ENCODE measurements at regions not wholly inside any gene's neighbourhood (a gene's known extent, or its start where the extent isn't known, plus 50 kb on each side); places are given as distances from the start of the nearest gene placed in this dataset.
A peak's percentile ranks its signal among the peaks of the same experiment; 100 is the strongest.

DNA sequence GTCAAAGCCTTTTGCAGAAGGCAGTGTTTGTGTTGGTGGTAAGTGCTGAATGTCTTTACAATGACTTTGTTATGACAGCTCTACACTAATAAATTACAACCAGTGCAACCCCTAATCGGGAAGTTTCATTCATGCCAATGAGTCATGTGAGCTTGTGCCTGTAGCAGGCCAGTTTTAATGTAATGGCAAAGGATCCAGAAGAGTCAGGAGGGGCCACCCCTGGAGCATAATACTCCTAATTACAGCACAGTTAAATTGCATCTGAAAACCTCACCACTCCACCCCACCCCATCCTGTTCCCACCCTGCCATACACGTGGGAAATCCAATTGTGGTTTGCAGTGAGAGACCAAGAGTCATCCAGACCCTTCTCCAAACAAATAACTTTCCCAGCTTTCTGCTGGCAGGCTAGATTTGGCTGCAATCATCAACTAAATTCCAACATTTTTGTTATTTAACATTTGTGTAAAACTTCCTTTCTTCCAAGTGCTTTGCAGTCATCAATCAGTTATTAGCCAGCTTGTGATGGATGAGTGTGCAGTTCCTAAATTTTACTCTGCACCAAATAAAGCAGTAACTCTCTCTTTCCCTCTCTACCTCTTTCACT lies 277.3 kb upstream of the FAT3 start:
- DNase-seq: no peak

DNA sequence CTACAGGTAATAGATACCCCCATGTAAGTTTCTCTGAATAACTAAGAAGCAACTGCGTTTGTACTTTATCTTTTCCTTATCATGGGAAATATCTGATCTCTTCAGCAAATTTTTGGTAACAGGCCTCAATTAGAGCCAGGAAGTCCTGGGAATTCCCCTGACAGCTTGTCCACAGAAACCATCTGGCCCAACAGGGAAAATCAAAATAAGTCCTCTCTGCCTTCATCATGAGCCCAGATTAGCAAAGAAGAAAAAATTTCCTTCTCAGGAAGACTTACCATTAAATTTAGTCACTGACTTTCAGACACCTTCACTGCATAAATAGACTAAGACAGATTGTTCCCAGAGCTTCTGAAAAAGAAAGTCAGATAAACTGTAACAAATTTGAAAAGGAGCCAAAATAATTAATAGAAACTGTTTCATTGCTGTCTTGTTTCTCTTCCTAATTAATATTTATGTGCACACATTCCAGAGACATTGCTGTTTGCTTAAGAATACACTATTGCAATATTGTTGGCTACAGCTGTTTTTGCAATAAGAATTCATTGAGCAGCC lies 278.1 kb upstream of the FAT3 start:
- no peak for DNase-seq

DNA sequence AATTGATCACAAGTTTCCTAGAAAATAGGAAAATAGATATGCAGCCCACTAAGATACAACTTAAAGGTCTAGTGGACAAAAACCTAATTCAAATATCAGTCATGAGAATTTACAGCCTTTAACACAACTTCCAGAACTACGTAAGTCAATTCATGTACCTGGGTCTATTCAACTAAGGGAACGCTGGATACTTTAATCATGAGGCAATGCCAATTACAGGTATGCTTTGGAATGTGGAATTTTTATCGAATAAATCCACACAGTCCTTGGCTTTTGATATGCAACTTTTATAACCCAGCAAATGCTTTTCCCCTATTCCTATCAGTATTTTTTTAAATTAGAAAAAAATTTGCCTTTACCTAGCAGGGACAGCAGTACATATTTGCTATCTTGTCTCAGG lies 289.5 kb upstream of the FAT3 start:
- no peak for DNase-seq

DNA sequence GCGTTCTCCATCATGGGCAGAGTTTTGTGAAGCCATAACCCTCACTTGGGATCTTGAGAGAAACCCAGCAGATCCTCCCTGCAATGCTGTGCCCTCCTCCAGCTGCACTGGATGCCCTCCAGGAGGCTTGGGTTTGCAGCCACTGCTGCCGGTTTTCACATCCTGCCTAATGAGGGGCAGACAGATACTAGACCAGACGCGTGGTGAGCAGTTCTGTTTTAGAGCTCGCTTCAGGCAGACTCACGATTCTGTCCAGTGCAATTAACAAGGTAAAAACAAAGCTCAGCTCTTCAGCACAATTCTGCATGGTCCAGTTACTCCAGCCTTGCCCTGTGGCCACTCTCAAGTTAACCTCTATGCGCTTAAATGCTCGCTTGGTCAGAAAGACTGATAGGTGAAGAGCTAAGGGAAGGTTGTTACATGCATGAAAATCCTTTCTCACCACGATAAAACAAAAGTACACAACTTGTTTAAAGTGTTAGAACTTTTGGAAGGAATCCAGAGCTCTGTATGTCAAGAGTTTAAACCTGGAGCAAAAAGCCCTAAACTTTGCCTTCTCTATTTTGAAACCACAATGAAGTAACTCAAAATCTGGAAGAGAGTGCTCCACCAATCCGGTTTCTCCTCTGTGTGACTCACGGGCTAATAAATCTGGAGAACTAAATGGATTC lies 292.3 kb upstream of the FAT3 start:
- DNase-seq: no peak

DNA sequence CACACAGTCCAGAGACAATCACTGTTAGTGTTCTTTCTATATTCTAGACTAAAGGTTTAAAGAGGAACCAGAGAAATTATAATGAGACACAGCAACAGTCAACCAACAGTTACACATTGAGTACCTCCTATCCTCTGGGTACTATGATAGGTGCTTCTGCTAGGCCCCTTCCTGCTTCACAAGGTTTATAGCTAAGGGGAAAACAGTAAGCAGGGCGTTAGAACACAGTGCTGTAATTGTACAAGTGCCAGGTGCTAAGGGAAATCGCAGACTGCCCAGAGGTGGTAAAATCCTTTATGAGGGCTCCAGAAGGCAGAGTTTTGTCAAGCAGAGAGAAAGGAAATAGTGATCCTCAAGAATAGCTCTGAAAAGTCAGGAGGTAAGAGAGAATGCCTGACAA lies 297.2 kb upstream of the FAT3 start:
- DNase-seq: no peak

DNA sequence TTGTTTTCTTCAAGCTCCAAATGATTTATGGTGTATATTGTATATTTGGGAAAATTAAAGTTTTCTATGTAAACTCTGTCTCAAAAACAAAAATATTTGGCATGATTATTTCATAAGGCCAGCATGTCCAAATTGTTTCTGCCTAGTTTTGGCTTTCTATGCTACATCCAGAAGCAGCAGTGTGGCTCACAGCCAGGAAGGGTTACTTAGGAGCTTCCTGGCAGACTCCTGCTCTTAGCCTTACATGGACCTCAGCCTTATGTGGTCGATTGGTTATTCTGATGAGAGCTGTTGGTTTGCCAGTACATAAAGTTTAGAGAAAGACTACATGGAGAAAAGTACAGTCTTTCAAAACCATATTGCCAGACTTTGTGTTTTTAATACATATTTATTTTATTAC lies 297.7 kb upstream of the FAT3 start:
- no peak for DNase-seq

DNA sequence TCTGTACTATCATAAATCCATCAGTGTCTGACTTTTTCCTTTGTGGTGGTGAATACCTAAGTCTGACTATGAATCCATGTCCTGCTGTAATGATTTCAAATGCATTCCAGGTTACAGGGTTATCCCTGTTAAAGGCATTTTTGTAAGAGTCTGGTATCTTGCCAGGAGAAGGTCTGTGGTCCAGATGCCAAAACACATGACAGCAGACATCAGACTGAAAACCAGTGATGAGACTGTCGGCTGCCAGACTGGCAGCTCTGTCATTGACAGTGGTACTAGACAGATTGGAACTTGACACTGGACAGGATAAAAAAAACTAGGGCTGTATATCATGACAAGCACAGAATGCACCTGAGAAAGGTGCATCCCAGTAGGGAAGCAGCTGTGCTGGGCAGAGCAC lies 301.8 kb upstream of the FAT3 start:
- DNase-seq: no peak

DNA sequence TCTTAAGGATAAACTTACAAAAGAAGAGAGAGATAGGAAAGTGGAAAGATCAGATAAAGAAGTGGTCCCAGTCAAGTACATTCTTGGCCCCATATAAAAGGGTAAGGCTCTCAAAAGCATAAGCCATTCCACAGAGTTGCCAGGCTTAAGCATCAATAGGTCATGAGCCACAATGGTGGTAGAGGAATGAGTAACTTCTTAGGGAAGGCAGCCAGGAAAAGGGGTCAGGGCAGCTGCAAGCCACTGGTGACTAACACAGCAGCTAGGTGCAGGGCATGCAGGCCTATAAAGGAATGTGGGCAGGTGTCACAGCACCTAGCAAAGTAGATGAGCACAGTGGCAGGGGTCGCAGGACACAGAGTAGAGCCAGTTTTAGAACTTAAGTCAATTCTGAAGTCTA lies 302.6 kb upstream of the FAT3 start:
- no peak for DNase-seq

DNA sequence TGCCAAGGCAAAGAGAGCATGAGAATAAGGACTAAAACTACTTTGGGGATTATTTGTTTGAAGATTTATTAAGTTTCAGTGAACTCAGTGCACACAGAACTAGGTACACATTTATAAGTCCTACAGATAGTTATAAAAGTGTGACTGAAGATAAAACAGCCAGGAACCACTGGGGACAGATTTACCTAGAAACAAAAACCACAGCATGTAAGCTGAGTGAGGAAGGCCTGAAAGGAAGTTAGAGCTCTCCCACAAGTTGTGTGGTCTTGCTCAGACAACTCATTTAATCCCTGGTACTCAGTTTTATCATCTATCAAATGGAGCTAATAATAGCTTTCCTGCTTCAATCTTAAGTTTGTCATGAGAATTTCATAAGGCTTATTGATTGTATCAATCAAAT lies 311.2 kb upstream of the FAT3 start:
- no peak for DNase-seq

DNA sequence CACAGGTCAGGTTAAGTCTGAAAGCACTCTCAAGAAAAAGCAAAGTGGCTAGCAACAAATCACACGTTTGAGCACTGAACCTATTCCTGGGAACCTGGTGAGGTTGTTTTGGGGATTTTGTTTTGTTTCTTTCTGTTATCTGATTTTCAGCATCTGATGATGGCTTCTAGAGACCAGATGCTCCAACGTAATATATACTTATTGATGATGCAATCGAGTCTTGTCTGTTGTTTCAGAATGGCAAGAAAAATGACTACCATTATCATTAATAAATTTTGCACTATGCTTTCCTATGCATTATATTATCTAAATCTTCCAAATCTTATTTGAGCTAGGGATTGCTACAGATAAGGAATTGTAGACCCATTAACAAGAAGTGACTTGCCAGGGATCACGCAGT lies 312.3 kb upstream of the FAT3 start:
- DNase-seq: no peak

DNA sequence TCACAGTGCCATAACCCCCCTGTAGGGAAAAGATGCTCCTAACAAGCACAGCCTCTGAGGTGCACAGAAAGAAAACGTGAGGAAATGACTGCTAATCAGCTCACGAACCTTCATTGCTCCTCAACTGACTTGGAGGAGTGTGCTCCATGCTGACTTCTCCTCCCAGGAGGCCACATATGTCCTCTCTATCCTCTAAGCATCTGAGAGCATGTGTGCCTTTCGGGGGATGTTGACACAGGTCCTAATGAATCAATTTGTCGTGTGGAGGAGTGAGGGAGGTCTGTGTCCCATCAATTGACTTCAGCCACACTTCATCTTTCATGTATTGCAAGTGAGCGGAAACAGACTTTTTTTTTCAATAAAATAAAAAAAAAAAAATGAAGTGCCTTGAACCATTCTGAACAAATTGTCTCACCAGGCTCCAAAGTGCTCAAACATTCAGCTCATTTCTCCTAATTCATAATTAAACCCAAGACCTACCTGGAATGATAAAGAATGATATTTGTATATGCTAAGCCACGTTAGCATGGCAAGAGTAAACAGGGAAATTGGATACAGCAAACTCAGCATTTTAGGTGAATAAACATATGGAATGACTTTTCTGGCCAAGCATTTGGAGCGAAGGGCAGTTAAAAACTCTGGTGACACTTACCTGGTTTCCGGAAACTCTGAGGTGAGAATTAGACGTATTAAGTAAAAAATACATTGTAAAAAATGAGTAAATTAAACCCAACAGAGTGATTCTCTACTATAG lies 317.6 kb upstream of the FAT3 start:
- peak; percentile 20 for DNase-seq

DNA sequence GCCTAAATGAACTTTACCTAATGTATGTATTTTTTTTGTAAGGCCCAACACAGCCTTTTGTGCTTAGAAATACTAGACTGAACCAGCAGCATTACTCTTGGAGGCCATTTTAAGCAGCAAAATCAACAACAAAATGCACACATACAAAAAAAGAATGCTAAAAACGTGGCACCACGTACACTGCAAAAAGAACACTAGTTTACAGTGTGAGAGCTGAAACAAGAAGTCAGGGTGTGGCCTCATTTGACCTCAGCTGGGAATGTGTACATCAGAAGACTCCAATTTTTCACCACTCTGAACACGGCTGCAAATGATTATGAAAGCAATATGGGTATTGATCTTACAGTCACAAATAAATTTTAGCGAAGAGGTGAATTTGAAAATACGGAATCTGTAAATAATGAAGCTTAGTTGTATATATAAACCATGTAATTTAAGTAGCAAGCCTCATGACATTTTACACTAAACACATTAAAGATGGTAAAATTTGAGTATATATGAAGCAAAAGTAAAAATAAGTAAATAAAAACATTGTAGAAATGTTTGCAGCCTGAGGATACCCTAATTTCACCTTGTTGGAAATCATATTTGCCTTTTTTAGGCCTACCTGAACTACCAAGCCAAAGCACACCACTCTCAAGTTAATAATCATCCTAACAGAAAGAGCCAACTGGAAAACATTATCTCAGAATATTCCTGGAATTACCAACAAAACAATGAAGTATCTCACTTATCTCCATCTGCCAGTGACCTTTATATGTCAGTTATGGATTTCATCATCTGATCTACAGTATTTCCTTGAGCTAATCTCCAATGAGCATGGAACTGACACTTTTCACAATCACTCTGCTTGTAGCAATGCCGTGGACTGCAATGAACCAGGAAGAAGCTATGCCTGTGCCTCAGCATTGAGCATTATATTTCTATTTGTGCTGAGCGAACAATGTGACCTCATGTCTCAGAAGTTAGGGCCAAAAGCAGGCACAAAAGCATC lies 319.5 kb upstream of the FAT3 start:
- no peak for DNase-seq

DNA sequence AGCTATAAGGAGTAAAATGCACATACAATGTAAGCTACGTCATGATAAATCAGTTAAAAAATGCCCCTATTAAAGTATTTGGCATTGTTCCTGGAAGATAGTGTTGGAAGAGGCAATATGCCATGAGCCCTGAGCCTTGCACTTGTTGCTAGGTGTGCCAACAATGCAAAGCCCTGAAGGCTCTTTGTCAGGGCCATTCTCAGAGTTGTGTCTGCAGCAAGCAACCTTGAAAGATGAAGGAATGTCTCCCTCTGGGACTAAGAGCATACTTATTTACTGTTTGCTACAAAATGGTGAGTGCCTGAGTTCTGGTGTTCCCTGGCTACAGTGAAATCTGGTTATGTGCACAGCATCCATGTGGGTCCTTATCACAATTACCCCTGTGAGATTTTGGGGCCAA lies 322.3 kb upstream of the FAT3 start:
- no peak for DNase-seq

DNA sequence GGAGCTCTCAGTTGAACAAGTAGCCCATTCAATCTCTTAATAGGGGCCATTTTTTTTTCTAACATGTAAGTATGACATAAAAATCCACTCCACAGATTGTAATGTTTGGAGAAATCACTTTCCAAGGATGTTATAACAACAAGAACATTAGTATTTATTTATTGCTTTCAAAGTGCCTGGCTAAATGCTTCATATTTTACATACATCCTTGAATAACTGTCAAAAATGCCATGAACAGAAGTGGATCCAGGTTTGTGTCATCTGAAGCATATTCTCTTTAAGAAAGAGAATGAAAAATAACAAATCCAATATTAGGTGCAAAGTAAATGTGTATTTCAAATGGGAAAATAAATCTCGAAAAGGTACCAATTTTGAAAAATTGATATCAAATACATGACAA lies 344.0 kb upstream of the FAT3 start:
- DNase-seq: no peak

DNA sequence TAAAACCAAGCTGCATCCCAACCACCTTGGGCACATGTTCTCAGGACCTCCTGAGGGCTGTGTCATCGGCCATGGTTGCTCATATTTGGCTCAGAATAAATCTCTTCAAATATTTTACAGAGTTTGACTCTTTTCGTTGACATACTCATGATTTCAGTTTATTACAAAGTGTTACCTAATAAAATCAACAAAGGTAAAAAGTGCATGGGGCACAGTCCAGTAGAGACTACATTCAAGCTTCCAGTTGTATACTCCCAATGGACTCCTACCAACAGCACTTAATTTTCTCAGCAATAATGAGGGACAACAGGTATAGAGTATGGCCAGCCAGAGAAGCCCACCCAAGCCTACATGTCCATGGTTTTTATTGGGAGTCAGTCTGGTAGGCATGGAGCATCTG lies 347.9 kb upstream of the FAT3 start:
- DNase-seq: no peak

DNA sequence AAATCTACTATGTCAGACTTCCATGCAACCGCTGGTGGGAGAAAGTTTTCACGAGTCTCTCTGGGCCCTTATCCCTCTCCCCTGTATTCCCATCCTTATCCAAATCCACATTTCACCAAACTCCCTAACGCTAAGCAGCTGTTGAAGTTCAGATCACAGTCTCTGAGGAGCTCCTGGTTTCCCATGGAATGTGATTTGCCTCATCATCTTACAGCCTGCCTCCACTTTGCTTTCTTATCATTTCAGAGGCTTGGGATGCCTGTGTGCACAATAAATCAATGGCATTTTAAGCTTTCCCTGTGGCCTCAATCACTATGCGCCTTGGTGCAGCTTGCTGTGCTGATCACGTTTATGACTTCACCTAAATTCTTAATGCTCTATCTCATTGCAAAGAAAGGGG lies 352.4 kb upstream of the FAT3 start:
- no peak for DNase-seq

DNA sequence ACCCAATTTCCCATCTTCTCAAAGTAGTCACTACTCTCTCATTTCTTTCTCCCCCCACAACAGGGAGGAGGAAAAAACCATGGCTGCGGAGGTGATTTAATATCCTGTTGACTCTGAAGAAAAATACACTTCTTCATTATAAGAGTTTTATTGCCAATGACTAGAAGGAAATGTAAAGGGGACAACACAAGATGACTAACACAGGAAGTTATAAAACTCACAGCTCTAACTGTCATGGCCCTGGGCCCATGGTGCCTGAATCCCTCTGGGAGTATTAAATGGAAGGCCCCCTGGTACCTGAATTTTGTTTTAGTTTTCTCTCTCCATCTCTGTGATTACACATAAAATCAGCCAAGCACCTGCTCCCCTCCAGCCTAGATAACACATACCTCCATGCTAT lies 352.8 kb upstream of the FAT3 start:
- DNase-seq: no peak

DNA sequence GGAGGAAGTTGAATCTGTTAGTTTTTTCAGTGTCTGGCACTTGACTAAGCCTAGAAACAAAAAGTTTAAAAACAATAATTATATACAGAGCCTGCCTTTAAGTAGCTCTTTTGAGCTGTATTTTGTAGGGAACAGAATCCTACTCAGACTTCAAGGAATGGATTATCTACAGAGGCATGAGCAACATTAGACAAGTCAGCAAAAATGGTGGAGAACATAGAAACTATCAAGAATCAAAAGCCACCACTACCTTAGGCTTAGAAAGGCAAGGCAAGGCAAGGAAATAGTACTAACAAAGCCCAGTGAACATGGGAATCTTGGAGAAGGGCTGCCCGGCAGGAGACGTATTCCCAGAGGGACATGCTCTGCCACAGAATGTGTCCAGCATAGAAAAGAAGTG lies 353.6 kb upstream of the FAT3 start:
- no peak for DNase-seq

DNA sequence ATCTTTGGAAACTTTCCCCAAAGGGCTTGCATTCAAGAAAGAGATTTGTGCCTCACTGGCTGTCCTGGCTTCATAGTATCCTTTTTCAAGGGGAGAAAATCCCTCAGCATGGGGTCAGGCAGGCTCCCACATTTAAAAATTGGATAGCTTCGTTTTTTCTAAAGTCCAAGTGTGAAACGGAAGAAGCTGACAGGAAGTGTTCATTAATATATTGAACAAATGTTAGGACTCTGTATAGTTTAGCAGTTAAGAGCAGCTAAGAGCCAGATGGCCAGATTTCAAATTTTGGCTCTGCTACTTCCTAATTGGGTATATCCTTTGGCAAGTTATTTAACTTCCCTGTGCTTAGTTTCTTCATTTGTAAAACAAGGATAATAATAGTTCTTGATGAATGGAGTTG lies 354.9 kb upstream of the FAT3 start:
- DNase-seq: no peak

DNA sequence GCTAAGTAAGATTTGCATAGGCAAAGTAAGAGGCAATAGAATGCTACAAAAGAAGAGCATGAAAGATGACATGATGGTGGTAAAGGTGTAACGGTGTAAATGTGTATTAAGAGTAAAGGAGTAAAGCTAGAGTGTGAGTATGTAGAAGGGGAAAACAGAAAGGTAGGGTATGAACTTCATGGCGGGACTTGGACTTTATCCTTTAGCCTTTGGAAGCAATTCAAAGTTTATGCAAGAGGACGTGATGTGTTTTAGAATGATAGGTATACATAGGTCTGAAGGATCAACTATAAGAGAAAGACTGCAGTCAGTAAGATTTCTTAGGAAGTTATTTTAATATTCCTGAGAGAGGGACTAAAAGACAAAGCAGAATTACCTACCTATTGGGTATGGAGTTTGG lies 358.0 kb upstream of the FAT3 start:
- DNase-seq: peak; percentile 20

DNA sequence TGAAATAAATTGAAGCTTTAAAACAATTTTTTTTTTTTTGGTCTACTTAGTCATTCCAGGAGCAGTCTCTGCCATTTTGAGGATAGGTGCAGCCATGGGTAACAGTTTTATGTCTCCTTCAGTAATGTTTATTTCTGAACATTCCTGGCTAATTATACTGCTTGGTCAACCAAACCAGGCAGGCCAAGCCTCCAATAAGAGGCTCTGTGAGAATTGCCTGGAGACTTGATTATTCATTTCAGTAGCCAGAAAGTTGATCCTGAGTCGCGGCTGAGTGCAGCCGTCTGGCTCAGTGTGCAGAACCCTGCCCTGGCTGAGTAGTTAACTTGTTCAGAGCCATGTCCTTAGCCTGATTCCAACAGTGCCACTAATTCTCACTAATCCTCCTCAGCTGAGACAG lies 364.0 kb upstream of the FAT3 start:
- DNase-seq: no peak

DNA sequence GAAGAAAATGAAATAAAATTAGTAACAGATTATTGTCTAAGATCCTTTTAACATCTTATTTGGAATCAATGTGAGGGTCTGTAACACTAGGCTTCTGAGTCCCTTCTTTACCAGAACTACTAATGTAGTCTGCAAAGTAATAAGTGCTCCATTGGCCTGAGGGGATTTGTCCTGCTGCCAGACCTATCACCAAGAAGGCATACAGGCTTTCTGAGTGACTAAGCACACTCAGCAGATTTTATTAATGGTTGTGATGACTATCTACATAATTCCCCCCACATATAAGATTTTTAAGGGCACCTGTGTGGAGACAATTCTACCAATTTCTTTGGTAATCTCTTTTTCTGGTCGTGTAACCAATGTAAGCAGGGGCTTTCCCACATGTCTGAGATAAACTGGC lies 365.0 kb upstream of the FAT3 start:
- no peak for DNase-seq

DNA sequence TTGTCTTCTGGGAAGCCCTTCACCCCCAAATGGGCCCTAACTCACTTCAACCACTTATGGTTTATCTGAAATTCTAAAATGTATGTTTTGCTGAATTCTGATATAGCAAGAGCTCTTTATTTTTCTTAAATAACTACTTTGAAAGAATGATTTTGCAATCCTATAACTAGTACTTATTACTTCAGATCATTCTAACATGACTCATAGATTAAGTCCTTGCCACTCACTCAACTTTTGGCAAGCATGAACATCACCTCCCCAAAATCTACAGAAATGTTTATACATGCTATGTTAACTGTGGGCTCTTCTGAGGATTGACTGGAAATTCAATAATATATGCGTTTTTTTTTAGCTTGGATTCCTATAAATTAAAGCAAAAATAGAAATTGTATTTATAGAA lies 367.4 kb upstream of the FAT3 start:
- no peak for DNase-seq
